Lung (tissue), 11 donors: ENCODE measurements at regions not wholly inside any gene's neighbourhood (a gene's known extent, or its start where the extent isn't known, plus 50 kb on each side); places are given as distances from the start of the nearest gene placed in this dataset.
"Not testable (repeated sequence)": the region's sequence is repeated elsewhere in the genome, so short reads cannot be mapped to it uniquely, and the experiment has no call there.

ENCODE experiments used
- ATAC-seq: fragments of 200-7000 bp; cut with Tn5 transposase; one replicate; pipeline ENCODE4 v1.9.1; 2020; ENCODE audit warnings: moderate number of reproducible peaks; ENCODE audit not compliant: insufficient read depth, low FRiP score
- DNase-seq, 3 donors: peaks; one replicate each; pipeline ENCODE4 v3.0.0-alpha.2; 2013 to 2017
- H3K27ac ChIP-seq, 2 donors: one replicate each; pipeline ENCODE4 v1.5.1; 2013; ENCODE audit warnings: mild to moderate bottlenecking in 2 of 2, moderate library complexity in 2 of 2, control low read depth in 1 of 2, inconsistent platforms in 1 of 2, low read depth in 1 of 2, low read length in 1 of 2
- H3K27me3 ChIP-seq, 3 donors: one replicate each; pipeline ENCODE4 v1.5.1; 2013; ENCODE audit warnings: low read length in 2 of 3; ENCODE audit not compliant: control insufficient read depth in 3 of 3, insufficient read depth in 3 of 3
- H3K36me3 ChIP-seq, 4 donors: one replicate each; pipeline ENCODE4 v1.5.1; 2013; ENCODE audit warnings: low read length in 4 of 4, mild to moderate bottlenecking in 1 of 4, moderate library complexity in 1 of 4; ENCODE audit not compliant: control insufficient read depth in 4 of 4, insufficient read depth in 4 of 4
- H3K4me1 ChIP-seq, 5 donors: one replicate each; pipeline ENCODE4 v1.5.1; 2013; ENCODE audit warnings: low read length in 5 of 5, mild to moderate bottlenecking in 2 of 5, moderate library complexity in 1 of 5; ENCODE audit not compliant: control insufficient read depth in 5 of 5, insufficient read depth in 5 of 5
- H3K4me3 ChIP-seq: one replicate; pipeline ENCODE4 v1.5.1; 2013; ENCODE audit warnings: mild to moderate bottlenecking, control low read depth, moderate library complexity
- H3K9ac ChIP-seq, 2 donors: one replicate each; pipeline ENCODE4 v1.5.1; 2013; ENCODE audit warnings: low read length in 2 of 2, control low read depth in 1 of 2; ENCODE audit not compliant: insufficient read depth in 1 of 2
- H3K9me3 ChIP-seq, 4 donors: one replicate each; pipeline ENCODE4 v1.5.1; 2013; ENCODE audit warnings: low read length in 3 of 4, mild to moderate bottlenecking in 1 of 4, moderate library complexity in 1 of 4; ENCODE audit not compliant: control insufficient read depth in 4 of 4, insufficient read depth in 3 of 4
- CTCF ChIP-seq: IDR thresholded peaks from 2 replicates; pipeline ENCODE4 v1.5.1; 2012; ENCODE audit warnings: mild to moderate bottlenecking; ENCODE audit errors: control extremely low read depth, extremely low read depth
- WGBS, 2 donors: extraction: QIAGEN DNeasy Blood & Tissue Kit; methylation state at CpG; one replicate each; pipeline ENCODE4 v1.1.7; 2013; 5-methylcytosine and 5-hydroxymethylcytosine counted together
- donor health status: control.
- donor health status: control.
- donor health status: Bipolar disorder and iron deficiency.
- donor health status: healthy.
- donor health status: DM: yes; HTN: yes; CAD: no.

GRCh38 chr4:189215574-189215973, 725.1 kb upstream of the FRG1 start:
- no peak for ATAC-seq
- Histone ChIP-seq H3K9me3 (no peaks in the 10 kb centered on the region), H3K4me1 (no peaks in the 10 kb centered on the region), H3K27me3 (no peaks in the 10 kb centered on the region), H3K36me3 (no peaks in the 10 kb centered on the region), H3K9ac (no peak overlapping the region), H3K4me3 (no peak overlapping the region), H3K27ac (no peak overlapping the region)
- DNase-seq = no peak
- 73 to 77% methylated on average over 3 of the region's 3 CpGs for WGBS, 2 donors
- TF ChIP-seq CTCF = no peak

DNA sequence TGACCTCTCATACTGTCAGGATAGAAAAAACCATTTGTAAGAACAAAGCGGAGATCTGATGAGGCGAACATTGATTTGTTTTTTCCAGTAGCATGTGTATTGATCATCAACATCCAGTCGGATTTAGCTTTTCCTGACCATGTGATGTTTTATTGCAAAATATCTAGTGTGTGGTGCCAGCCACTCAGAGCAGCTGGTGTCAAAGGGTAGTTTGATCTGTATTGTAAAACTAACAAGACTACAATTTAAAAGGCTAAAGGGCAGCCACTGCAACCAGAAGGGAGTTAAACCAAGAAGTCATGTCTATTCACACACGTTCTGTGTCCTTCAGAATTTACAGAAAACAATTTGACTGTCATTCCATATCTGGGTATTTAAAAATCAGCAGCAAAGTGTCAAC, 719.0 kb upstream of the FRG1 start:
- DNase-seq = no peak
- Histone ChIP-seq H3K9me3 (no peaks in the 10 kb centered on the region), H3K36me3 (no peaks in the 10 kb centered on the region), H3K27ac (no peak overlapping the region), H3K9ac (no peak overlapping the region), H3K4me1 (no peaks in the 10 kb centered on the region), H3K27me3 (no peaks in the 10 kb centered on the region), H3K4me3 (no peak overlapping the region)
- no peak for ATAC-seq
- WGBS, 2 donors = 66 to 73% methylated on average over 4 of the region's 4 CpGs
- TF ChIP-seq CTCF = no peak

- ATAC-seq (no peak), DNase-seq (no peak)
- no peak overlapping the region for H3K4me3 ChIP-seq
- no peaks in the 10 kb centered on the region for H3K36me3 ChIP-seq
- H3K27me3 ChIP-seq = no peaks in the 10 kb centered on the region
- H3K9ac ChIP-seq = no peak overlapping the region
- no peak for TF ChIP-seq CTCF
- peaks cover 0 to 2% (median 0%) of the 10 kb centered on the region in 4 donors for H3K9me3 ChIP-seq
- no peak overlapping the region for H3K27ac ChIP-seq
- 58 to 77% methylated on average over 1 of the region's 1 CpG for WGBS, 2 donors
- no peaks in the 10 kb centered on the region for H3K4me1 ChIP-seq
Observed at GRCh38 chr4:189228726-189229125, 711.9 kb upstream of the FRG1 start.

DNA sequence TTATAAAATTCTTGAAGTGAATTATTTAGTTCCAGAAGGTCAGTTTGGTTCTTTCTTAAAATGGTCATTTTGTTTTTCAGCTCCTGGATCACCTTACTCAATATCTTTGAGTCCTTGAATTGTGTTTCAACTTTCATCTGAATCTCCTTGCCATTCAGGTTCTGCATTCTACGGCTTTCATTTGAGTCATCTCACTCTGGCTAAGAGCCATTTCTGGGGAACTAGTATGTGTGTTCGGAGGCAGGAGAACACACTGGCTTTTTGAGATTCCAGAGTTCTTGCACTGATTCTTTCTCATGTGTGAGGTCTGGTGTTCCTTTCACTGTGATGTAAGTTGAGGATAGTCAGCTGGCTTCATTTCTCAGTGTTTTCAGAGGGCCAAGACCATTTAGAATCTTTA, 708.4 kb upstream of the FRG1 start:
- 70 to 83% methylated on average over 2 of the region's 2 CpGs for WGBS, 2 donors
- DNase-seq = peak in 1 of 3 donors; percentile 18

GRCh38 chr4:189233754-189234153, 706.9 kb upstream of the FRG1 start:
- not testable (repeated sequence) for H3K36me3 ChIP-seq, DNase-seq, H3K27me3 ChIP-seq, H3K4me1 ChIP-seq, H3K27ac ChIP-seq, ATAC-seq, H3K9ac ChIP-seq, H3K4me3 ChIP-seq
- no CpG with 5 or more reads among the region's 1 CpG for WGBS, 2 donors
- peaks cover 0 to 11% (median 0%) of the 10 kb centered on the region in 4 donors for H3K9me3 ChIP-seq

More for the DNA sequence above, 708.4 kb upstream of the FRG1 start:
- H3K36me3 ChIP-seq = no peaks in the 10 kb centered on the region
- H3K27ac ChIP-seq = no peak overlapping the region
- no peak for ATAC-seq
- H3K9ac ChIP-seq = no peak overlapping the region
- no peaks in the 10 kb centered on the region for H3K4me1 ChIP-seq
- TF ChIP-seq CTCF = no peak
- no peak overlapping the region for H3K4me3 ChIP-seq
- H3K27me3 ChIP-seq = no peaks in the 10 kb centered on the region
- peaks cover 0 to 8% (median 0%) of the 10 kb centered on the region in 4 donors for H3K9me3 ChIP-seq

- not testable (repeated sequence) for ATAC-seq, H3K4me3 ChIP-seq, H3K27me3 ChIP-seq, H3K4me1 ChIP-seq, H3K36me3 ChIP-seq, DNase-seq, H3K27ac ChIP-seq, H3K9ac ChIP-seq
- H3K9me3 ChIP-seq = peaks cover 0 to 11% (median 0%) of the 10 kb centered on the region in 4 donors
Observed at GRCh38 chr4:189234948-189235347, 705.7 kb upstream of the FRG1 start.
